H9 (cell line): ENCODE measurements at regions not wholly inside any gene's neighbourhood (a gene's known extent, or its start where the extent isn't known, plus 50 kb on each side); places are given as distances from the start of the nearest gene placed in this dataset.

Source experiments
- DNase-seq: peaks from one replicate; pipeline ENCODE4 v3.0.0-alpha.2; 2017
- H2AFZ ChIP-seq: one replicate; pipeline ENCODE4 v1.6.1; 2013; ENCODE audit warnings: mild to moderate bottlenecking, low read length, control low read depth, moderate library complexity
- H2AK5ac ChIP-seq: 2 replicates; pipeline ENCODE4 v1.6.1; 2013; ENCODE audit warnings: low read length, control low read depth, mixed read lengths; ENCODE audit not compliant: insufficient read length
- H2BK120ac ChIP-seq: one replicate; pipeline ENCODE4 v1.6.1; 2013; ENCODE audit warnings: low read depth, mild to moderate bottlenecking, low read length, control low read depth, inconsistent platforms; ENCODE audit not compliant: poor library complexity, severe bottlenecking
- H2BK12ac ChIP-seq: 2 replicates; pipeline ENCODE4 v1.6.1; 2013; ENCODE audit warnings: low read length, control low read depth, mixed read lengths, low read depth; ENCODE audit not compliant: insufficient read length
- H2BK15ac ChIP-seq: 2 replicates; pipeline ENCODE4 v1.6.1; 2013; ENCODE audit warnings: low read depth, low read length, control low read depth
- H2BK20ac ChIP-seq: one replicate; pipeline ENCODE4 v1.6.1; 2013; ENCODE audit warnings: low read depth, mild to moderate bottlenecking, low read length, control low read depth, inconsistent platforms; ENCODE audit not compliant: poor library complexity, severe bottlenecking
- H2BK5ac ChIP-seq: 2 replicates; pipeline ENCODE4 v1.6.1; 2013; ENCODE audit warnings: low read length, control low read depth, mixed read lengths; ENCODE audit not compliant: insufficient read length
- H3K14ac ChIP-seq: 2 replicates; pipeline ENCODE4 v1.6.1; 2013; ENCODE audit warnings: low read length, control low read depth; ENCODE audit not compliant: insufficient read depth
- H3K18ac ChIP-seq: 2 replicates; pipeline ENCODE4 v1.6.1; 2013; ENCODE audit warnings: low read depth, mild to moderate bottlenecking, mixed read lengths, low read length, control low read depth; ENCODE audit not compliant: insufficient read length
- H3K23ac ChIP-seq: 2 replicates; pipeline ENCODE4 v1.6.1; 2013; ENCODE audit warnings: low read length, control low read depth, mixed read lengths, low read depth; ENCODE audit not compliant: insufficient read length
- H3K23me2 ChIP-seq: 2 replicates; pipeline ENCODE4 v1.6.1; 2013; ENCODE audit warnings: low read depth, mild to moderate bottlenecking, mixed read lengths, low read length, control low read depth; ENCODE audit not compliant: insufficient read length, poor library complexity, severe bottlenecking
- H3K27ac ChIP-seq: 2 replicates; pipeline ENCODE4 v1.5.1; 2013; ENCODE audit warnings: low read length, control low read depth, mixed read lengths, low read depth; ENCODE audit not compliant: insufficient read length
- H3K27me3 ChIP-seq: 2 replicates; pipeline ENCODE4 v1.6.1; 2013; ENCODE audit warnings: low read length, control low read depth, inconsistent platforms; ENCODE audit not compliant: insufficient read depth
- H3K4ac ChIP-seq: 2 replicates; pipeline ENCODE4 v1.6.1; 2013; ENCODE audit warnings: low read depth, mild to moderate bottlenecking, control low read depth, inconsistent platforms, low read length, moderate library complexity
- H3K4me1 ChIP-seq: 2 replicates; pipeline ENCODE4 v1.6.1; 2013; ENCODE audit warnings: low read length, control low read depth, inconsistent platforms; ENCODE audit not compliant: insufficient read depth
- H3K4me2 ChIP-seq: 2 replicates; pipeline ENCODE4 v1.6.1; 2013; ENCODE audit warnings: low read length, control low read depth, mixed read lengths; ENCODE audit not compliant: insufficient read length, insufficient read depth
- H3K56ac ChIP-seq: 2 replicates; pipeline ENCODE4 v1.6.1; 2013; ENCODE audit warnings: low read depth, mild to moderate bottlenecking, mixed read lengths, low read length, control low read depth; ENCODE audit not compliant: insufficient read length
- H3K79me1 ChIP-seq: 2 replicates; pipeline ENCODE4 v1.6.1; 2013; ENCODE audit warnings: low read depth, mild to moderate bottlenecking, moderate library complexity, low read length, control low read depth, inconsistent platforms; ENCODE audit not compliant: insufficient read depth, poor library complexity, severe bottlenecking
- H3K79me2 ChIP-seq: 2 replicates; pipeline ENCODE4 v1.6.1; 2013; ENCODE audit warnings: low read length, control low read depth, inconsistent platforms; ENCODE audit not compliant: insufficient read depth
- H3K9ac ChIP-seq: 2 replicates; pipeline ENCODE4 v1.6.1; 2013; ENCODE audit warnings: low read length, control low read depth, mixed read lengths; ENCODE audit not compliant: insufficient read length; ENCODE audit errors: extremely low read depth
- H3K9me3 ChIP-seq: one replicate; pipeline ENCODE4 v1.6.1; 2013; ENCODE audit warnings: low read depth, low read length, inconsistent platforms; ENCODE audit not compliant: control insufficient read depth
- H3T11ph ChIP-seq: one replicate; pipeline ENCODE4 v1.6.1; 2013; ENCODE audit warnings: mild to moderate bottlenecking, low read length, control low read depth, inconsistent platforms
- H4K20me1 ChIP-seq: one replicate; pipeline ENCODE4 v1.6.1; 2013; ENCODE audit not compliant: control insufficient read depth, insufficient read length, insufficient read depth
- H4K5ac ChIP-seq: 2 replicates; pipeline ENCODE4 v1.6.1; 2013; ENCODE audit warnings: low read depth, mild to moderate bottlenecking, mixed read lengths, low read length, control low read depth; ENCODE audit not compliant: insufficient read length
- H4K8ac ChIP-seq: replicated peaks from 2 replicates; pipeline ENCODE4 v1.6.1; 2013; ENCODE audit warnings: low read length, control low read depth, mixed read lengths, low read depth; ENCODE audit not compliant: insufficient read length
- H4K91ac ChIP-seq: 2 replicates; pipeline ENCODE4 v1.6.1; 2013; ENCODE audit warnings: low read depth, mild to moderate bottlenecking, moderate library complexity, mixed read lengths, low read length, control low read depth; ENCODE audit not compliant: insufficient read length
- H3K27ac Mint-ChIP-seq, 3 experiments: 2 replicates in 2 of 3; 3 replicates in 1 of 3; pipeline ENCODE4 v1.8.0; 2020 to 2021; ENCODE audit warnings: mixed read lengths in 3 of 3, mild to moderate bottlenecking in 1 of 3, moderate library complexity in 1 of 3
- H3K27me3 Mint-ChIP-seq: 2 replicates; pipeline ENCODE4 v1.8.0; 2021; ENCODE audit warnings: low read depth, mild to moderate bottlenecking, moderate library complexity, mixed read lengths
- H3K36me3 Mint-ChIP-seq, 3 experiments: 2 replicates in 2 of 3; 3 replicates in 1 of 3; pipeline ENCODE4 v1.8.0; 2020 to 2021; ENCODE audit warnings: low read depth in 3 of 3, mixed read lengths in 3 of 3; ENCODE audit not compliant: insufficient read depth in 1 of 3
- H3K4me1 Mint-ChIP-seq, 2 experiments: 2 replicates each; pipeline ENCODE4 v1.8.0; 2020; ENCODE audit warnings: mixed read lengths in 2 of 2
- H3K4me3 Mint-ChIP-seq, 2 experiments: 2 replicates in 1 of 2; 3 replicates in 1 of 2; pipeline ENCODE4 v1.8.0; 2020 to 2021; ENCODE audit warnings: mild to moderate bottlenecking in 2 of 2, mixed read lengths in 2 of 2, moderate library complexity in 1 of 2
- H3K9me3 Mint-ChIP-seq, 2 experiments: 2 replicates in 1 of 2; 3 replicates in 1 of 2; pipeline ENCODE4 v1.8.0; 2020; ENCODE audit warnings: mild to moderate bottlenecking in 2 of 2, mixed read lengths in 2 of 2, moderate library complexity in 1 of 2
- WGBS: extraction: QIAGEN DNeasy Blood & Tissue Kit; methylation state at CpG from one replicate; pipeline ENCODE4 v1.1.7; 2013; ENCODE audit warnings: missing lambda C conversion rate, low lambda C conversion rate, mixed read lengths; ENCODE audit not compliant: insufficient read length; ENCODE audit errors: extremely low coverage; 5-methylcytosine and 5-hydroxymethylcytosine counted together
- TF ChIP-seq, protein P1 (sequence below): fragments of 200-600 bp; sonication (generic); conservative IDR thresholded peaks from 3 replicates; pipeline ENCODE4 v1.8.0; 2021; ENCODE audit warnings: antibody characterized with exemption, mild to moderate bottlenecking

DNA sequence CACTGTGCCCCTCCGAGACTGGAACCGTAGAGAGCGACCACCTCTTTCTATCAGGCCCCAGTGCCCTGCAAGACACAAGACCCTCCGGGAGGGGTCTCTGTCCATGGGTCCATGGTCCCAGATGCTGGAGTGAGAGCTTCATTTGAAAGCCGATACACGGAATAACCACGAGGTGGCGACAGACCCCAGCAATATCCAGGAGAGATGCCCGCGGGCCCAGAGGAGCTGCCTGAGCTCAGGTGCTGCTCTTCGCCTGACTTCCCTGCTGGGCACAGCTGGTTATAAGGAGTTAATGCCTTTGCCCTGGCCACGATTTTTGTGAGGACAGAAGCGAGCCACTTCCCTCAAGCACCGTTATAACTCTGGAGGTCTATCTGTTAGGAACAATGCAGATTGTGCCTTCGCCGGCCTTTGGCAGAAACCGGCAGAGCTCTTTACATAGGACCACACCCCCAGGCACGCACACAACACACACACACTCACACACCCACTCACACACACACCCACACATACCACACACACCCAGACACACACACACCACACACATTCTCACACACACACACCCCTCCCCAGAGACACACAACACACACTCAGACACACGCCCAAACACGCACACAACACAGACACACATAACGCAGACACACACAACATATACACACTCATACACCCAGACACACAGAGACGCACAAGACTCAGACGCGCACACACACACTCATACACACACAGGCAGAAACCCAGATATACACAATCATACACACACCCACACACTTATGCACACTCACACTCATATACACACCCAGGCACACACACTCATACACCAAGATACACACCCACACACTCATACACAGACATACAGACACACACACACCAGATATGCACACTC lies 436.4 kb downstream of the SOX9 start:
- Histone ChIP-seq H3K27me3 (no peaks in the 10 kb centered on the region), H3K9me3 (no peaks in the 10 kb centered on the region), H3K27ac (no peak overlapping the region), H3K4me1 (no peaks in the 10 kb centered on the region), H4K5ac (no peak overlapping the region), H3K14ac (no peak overlapping the region; the same call in 1 of the 2 replicates), H2AFZ (no peak overlapping the region), H2BK5ac (no peak overlapping the region), H3K23me2 (no peaks in the 10 kb centered on the region), H3K4me2 (no peak overlapping the region), H4K8ac (no peak overlapping the region), H3K23ac (no peak overlapping the region), H2BK120ac (no peak overlapping the region), H3K56ac (no peak overlapping the region), H3K79me2 (no peaks in the 10 kb centered on the region), H2BK20ac (no peak overlapping the region), H2AK5ac (no peak overlapping the region), H3K79me1 (no peaks in the 10 kb centered on the region), H4K20me1 (peaks cover 4% of the 10 kb centered on the region), H3K4ac (no peak overlapping the region), H3K9ac (no peak overlapping the region), H3T11ph (no peak overlapping the region), H3K18ac (peak overlapping the region; percentile 18), H2BK15ac (no peak overlapping the region), H4K91ac (no peak overlapping the region), H2BK12ac (no peak overlapping the region)
- TF ChIP-seq, protein P1, sequence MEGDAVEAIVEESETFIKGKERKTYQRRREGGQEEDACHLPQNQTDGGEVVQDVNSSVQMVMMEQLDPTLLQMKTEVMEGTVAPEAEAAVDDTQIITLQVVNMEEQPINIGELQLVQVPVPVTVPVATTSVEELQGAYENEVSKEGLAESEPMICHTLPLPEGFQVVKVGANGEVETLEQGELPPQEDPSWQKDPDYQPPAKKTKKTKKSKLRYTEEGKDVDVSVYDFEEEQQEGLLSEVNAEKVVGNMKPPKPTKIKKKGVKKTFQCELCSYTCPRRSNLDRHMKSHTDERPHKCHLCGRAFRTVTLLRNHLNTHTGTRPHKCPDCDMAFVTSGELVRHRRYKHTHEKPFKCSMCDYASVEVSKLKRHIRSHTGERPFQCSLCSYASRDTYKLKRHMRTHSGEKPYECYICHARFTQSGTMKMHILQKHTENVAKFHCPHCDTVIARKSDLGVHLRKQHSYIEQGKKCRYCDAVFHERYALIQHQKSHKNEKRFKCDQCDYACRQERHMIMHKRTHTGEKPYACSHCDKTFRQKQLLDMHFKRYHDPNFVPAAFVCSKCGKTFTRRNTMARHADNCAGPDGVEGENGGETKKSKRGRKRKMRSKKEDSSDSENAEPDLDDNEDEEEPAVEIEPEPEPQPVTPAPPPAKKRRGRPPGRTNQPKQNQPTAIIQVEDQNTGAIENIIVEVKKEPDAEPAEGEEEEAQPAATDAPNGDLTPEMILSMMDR = peak; percentile 98
- DNase-seq = peak; percentile 95
- H3K9me3 Mint-ChIP-seq = peaks cover 0 to 4% of the 10 kb centered on the region in 2 experiments; a peak in 2 of 5 replicates
- no peak overlapping the region for H3K27ac Mint-ChIP-seq
- peaks cover 5 to 7% of the 10 kb centered on the region in 2 experiments; a peak in 3 of 4 replicates for H3K4me1 Mint-ChIP-seq
- no peaks in the 10 kb centered on the region for H3K36me3 Mint-ChIP-seq
- no peak overlapping the region for H3K4me3 Mint-ChIP-seq
- peaks cover 4% of the 10 kb centered on the region for H3K27me3 Mint-ChIP-seq
- no CpG with 5 or more reads among the region's 24 CpGs for WGBS
